HG02885 (cell line): ENCODE measurements at regions not wholly inside any gene's neighbourhood (a gene's known extent, or its start where the extent isn't known, plus 50 kb on each side); places are given as distances from the start of the nearest gene placed in this dataset.

ENCODE experiments used
- ATAC-seq: cut with Tn5 transposase; IDR thresholded peaks from one replicate; pipeline ENCODE4 v1.9.1; 2021; ENCODE audit warnings: mild to moderate bottlenecking; ENCODE audit not compliant: unreplicated experiment, poor library complexity

DNA sequence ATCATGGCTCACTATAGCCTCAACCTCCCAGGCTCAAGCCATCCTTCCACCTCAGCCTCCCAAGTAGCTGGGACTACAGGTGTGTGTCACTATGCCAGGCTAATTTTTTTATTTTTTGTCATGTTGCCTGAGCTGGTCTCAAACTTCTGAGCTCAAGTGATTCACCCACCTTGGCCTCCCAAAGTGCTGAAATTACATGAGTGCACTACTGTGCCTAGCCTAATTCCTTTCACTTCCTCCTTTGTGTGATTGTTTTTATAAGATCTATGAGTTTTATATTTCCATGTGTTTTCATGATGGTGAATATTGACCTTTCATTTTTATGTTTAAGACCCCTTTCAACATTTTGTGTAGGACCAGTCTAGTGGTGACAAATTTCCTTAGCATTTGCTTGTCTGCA is 55.2 kb upstream of the IL12B start:
- no peak for ATAC-seq

DNA sequence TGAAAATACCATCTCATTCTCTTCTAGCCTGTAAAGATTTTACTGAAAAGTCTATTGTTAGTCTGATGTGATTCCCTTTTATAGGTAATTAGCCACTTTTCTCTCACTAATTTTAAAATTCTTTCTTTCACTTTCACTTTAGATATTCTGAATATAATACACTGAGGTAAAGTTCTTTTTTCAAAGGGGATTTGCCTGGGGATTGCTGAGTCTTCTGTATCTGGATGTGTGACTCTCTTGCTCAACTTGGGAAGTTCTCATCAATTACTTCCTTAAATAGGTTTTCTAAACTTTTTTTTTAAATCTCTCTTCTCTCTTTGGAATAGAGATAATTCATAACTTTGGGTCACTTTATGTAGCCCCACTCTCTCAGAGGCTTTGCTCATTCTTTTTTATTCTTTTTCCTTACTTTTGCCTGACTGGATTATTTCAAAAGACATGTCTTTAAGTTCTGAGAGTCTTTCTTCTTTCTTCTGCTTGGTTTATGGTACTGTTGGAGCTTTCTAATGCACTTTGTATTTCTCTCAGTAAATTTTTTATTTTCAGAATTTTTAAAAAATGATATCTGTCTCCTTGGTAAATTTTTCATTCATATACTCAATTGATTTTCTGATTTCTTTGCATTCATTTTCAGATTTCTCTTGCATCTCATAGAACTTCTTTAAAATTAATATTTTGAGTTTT is 55.9 kb upstream of the IL12B start:
- no peak for ATAC-seq

GRCh38 chr5:159392871-159393270 is 62.6 kb upstream of the IL12B start:
- no peak for ATAC-seq

DNA sequence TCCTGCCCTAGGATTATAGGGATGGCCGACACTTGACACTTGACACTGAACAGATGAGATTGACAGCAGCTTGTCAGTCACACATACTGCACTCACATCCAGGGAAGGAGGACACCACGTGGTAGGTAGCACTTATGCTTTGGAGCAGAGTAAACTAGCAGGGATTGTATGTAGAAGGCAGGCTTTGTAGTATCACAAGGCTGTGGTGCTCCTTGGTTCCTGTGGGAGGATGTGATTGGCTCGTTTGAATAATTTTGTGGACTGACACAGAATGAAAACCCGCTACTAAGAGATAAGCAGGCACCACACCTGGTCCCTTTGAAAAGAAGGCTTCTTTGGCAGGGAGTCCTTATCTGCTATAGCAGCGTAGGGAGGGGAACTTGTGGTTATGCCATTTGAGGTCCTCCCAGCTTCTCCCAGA is 63.6 kb upstream of the IL12B start:
- ATAC-seq = no peak

DNA sequence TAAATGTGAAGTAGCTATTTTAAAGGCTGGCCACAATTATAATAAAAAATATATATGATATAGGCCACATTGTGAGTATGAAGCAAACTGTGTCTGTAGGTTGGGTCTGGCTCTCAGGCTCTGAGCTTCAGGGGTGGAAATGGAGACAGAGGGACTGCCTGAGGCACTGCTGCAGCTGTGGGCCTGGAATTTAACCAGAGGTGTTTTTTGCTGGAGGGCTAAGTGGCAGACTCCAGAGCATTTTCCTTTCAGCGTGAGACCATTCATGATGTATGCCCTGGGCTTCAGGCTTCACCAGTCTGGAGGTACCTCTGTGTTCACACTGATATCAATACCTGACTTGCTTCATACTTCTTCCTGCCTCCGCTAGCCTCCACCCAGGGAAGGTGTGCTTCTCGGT is 64.9 kb upstream of the IL12B start:
- ATAC-seq = no peak

GRCh38 chr5:159398936-159399335 is 68.6 kb upstream of the IL12B start:
- ATAC-seq = no peak

- no peak for ATAC-seq
Observed at GRCh38 chr5:159400476-159400875, 70.2 kb upstream of the IL12B start.

DNA sequence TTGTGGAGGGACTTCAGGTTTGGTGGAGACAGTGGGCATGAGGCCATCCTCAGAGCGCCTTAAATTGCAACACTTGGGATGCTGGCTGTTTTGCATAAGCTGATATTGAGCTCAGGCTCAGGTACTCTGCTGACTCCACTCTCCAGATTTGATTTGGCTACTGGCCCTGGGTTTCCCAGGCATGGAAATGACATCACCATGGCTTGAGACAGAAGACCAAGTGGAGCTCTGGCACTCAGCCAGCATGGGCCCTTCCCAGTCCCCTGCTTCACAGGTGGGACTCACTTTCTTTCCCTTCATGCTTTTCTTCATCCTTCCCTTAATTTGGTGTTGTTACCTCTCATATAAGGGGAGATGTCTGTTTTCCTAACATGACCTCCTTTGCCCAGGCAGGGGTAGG is 72.0 kb upstream of the IL12B start:
- no peak for ATAC-seq

DNA sequence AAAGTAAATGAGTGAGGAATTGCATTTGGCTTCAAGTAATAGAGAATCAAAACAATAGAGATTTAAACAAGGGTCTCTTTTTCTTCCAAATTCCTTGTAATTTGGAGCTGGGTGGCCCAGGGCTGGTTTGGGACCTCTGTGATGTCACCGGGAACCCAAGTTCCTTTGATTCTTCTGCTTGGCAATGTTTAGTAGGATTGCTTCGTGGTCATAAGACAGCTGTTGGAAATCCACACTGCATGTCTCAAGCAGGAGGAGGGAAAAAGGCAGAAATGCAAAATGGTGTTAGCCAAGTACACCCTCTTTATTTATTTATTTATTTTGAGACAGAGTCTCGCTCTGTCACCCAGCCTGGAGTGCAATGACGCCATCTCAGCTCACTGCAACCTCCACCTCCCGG is 72.6 kb upstream of the IL12B start:
- no peak for ATAC-seq

- no peak for ATAC-seq
Observed at GRCh38 chr5:159403906-159404681, 73.8 kb upstream of the IL12B start.

DNA sequence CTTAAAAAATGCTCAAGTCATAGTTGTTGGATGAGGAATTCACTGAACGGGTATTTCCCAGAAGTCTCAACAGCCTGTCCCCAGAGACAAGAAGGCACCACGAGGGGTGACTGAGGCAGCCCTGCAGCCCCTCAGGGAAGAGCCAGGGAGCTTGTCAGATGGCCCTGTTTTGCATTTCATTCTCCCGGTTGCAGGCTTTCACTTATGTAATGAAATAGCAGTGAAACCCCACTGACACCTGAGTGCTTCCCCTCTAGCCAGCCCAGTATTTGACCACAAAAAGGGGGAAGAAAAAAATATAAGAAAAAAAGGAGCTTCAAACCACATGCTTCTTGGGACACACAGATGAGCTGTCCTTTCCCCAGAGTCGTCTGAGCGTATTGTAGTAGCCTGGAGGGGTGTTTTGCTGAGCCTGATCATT is 75.3 kb upstream of the IL12B start:
- ATAC-seq = peak; percentile 66

- no peak for ATAC-seq
Observed at GRCh38 chr5:159406571-159406970, 76.3 kb upstream of the IL12B start.

DNA sequence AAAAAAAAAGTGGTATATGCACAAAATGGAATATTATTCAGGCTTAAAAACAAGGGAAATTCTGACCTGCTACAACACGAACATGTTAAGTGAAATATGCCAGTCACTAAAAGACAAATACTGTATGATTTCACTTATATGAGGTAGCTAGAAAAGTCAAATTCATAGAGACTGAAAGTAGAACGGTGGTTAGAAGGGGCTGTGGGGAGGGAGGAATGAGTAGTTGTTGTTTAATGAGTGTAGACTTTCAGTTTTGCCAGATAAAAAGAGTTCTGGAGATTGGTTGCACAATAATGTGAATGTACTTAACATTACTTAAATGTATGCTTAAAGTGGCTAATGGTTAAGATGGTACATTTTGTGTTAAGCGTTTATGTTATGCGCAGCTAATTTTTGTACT is 79.5 kb upstream of the IL12B start:
- ATAC-seq = peak; percentile 70

- no peak for ATAC-seq
Observed at GRCh38 chr5:159410480-159410879, 80.2 kb upstream of the IL12B start.

DNA sequence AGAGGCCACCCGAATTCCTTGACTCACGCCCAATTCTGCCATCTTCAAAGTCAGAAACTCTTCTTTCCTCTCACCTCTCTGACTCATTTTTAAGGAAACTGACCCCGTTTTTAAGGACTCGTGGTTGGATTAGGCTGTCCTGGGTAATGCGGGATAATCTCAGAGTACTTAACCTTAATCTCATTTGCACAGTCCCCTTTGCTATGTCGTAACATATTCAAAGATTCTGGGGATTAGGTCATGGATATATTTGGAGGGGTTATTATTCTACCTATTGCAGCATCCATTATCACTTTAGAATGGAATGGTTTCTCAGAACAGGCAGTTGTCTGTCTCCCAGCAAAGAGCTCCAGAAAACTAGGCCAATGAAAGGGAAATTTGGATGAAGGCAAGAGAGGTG is 80.8 kb upstream of the IL12B start:
- ATAC-seq = no peak

DNA sequence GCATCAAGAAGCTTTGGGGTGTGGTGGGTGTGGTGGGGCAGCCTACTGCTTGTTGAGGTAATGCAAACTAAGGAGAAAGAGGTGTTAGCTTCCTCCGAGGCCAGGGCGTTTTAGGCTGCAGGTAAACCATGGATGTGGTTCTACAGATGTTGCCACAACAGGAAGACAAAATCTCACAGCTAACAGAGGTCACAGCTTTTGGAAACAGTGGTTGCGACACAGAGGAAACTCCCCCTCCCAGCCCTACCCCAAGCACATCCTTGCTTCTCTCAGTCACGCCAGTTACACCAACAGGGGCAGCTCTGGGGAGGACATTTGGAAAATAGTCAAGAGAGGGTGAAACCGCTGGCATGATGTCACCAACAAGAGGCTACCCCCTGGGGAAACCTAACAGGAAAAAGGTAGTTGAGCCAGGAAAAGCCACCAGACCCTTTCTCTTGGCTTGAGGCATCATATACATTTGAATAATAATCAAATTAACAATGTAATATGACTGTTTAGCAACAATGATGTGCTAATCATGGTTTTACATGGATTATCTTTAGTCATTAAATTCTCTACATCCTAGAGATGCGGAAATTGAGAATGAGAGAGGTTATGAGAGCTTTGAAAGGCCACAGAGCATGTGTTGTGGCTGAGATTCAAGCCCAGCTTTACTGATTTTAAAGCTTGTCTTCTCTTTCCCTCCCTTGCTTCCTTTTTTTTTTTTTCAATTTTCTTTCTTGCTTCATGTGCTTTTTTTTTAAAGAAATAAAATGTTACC is 82.2 kb upstream of the IL12B start:
- ATAC-seq = peak; percentile 55

- no peak for ATAC-seq
Observed at GRCh38 chr5:159414021-159414420, 83.7 kb upstream of the IL12B start.

DNA sequence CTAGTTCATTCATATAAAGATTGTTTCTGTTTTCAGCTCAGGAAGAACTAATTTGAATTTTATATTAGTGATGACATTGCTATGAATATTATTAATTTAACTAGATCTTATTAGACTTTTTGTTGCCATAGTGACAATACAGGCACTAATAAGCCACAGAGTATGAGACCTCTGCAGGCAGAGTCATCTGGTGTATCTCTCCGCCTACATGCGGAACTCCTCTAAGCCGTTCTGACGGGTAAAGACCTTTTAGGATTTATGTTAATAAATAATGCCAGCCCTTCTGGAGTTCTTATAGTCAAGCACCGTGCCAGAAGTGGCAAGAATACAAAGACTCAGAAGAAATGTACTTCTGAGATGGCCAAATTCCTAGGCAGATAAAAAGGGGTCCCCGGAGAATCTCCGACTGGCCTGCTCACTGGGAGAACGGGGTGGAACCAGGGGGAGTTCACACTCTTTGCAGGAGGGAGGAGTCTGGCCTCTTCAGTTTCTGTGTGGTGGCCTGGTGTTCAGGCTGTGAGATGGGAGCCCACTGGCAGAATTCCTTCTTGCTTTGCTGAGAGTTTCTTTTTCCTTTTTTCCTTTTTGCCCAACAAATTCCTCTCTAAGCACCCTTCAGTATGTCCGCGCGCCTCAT is 85.1 kb upstream of the IL12B start:
- ATAC-seq = peak; percentile 46

GRCh38 chr5:159416438-159416837 is 86.2 kb upstream of the IL12B start:
- no peak for ATAC-seq

DNA sequence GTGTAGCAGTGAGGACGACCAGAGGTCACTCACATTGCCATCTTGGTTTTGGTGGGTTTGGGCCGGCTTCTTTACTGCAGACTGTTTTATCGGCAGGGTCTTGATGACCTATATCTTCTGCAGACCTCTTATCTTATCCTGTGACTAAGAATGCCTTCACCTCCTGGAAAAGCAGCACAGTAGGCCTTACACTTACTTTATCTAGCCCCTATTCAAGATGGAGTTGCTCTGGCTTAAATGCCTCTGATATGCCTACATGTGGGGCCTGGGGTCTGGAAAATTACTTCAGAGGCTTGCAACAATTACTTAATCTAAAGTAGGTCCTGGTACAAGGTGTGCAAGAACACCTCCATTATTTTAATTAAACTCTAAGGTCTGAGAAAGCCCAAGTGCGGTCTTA is 86.9 kb upstream of the IL12B start:
- no peak for ATAC-seq

- ATAC-seq = no peak
Observed at GRCh38 chr5:159419576-159419975, 89.3 kb upstream of the IL12B start.
